Hepatocyte (in vitro differentiated cells): ENCODE measurements at regions not wholly inside any gene's neighbourhood (a gene's known extent, or its start where the extent isn't known, plus 50 kb on each side); places are given as distances from the start of the nearest gene placed in this dataset.

Experiments
- DNase-seq: peaks from one replicate; pipeline ENCODE4 v3.0.0-alpha.2; 2016; ENCODE audit warnings: low spot score
- H2AFZ ChIP-seq: fragments of 200-600 bp; sonication (generic); 2 replicates; pipeline ENCODE4 v1.6.0; 2016; ENCODE audit warnings: antibody characterized with exemption, mild to moderate bottlenecking
- H3K27ac ChIP-seq: fragments of 200-600 bp; sonication (generic); 2 replicates; pipeline ENCODE4 v1.5.1; 2016; ENCODE audit warnings: mild to moderate bottlenecking
- H3K27me3 ChIP-seq: fragments of 200-600 bp; sonication (generic); 2 replicates; pipeline ENCODE4 v1.6.1; 2016
- H3K36me3 ChIP-seq: fragments of 200-600 bp; sonication (generic); replicated peaks from 2 replicates; pipeline ENCODE4 v1.5.1; 2016; ENCODE audit warnings: low read depth; ENCODE audit not compliant: insufficient read depth
- H3K4me1 ChIP-seq: fragments of 200-600 bp; sonication (generic); 2 replicates; pipeline ENCODE4 v1.5.1; 2016; ENCODE audit warnings: mild to moderate bottlenecking, moderate library complexity; ENCODE audit not compliant: insufficient read depth
- H3K4me2 ChIP-seq: fragments of 200-600 bp; sonication (generic); 2 replicates; pipeline ENCODE4 v1.6.0; 2016
- H3K4me3 ChIP-seq: fragments of 200-600 bp; sonication (generic); 2 replicates; pipeline ENCODE4 v1.5.1; 2016; ENCODE audit warnings: mild to moderate bottlenecking
- H3K79me2 ChIP-seq: fragments of 200-600 bp; sonication (generic); 2 replicates; pipeline ENCODE4 v1.6.0; 2017; ENCODE audit warnings: mild to moderate bottlenecking
- H3K9me2 ChIP-seq: fragments of 200-600 bp; sonication (generic); replicated peaks from 2 replicates; pipeline ENCODE4 v1.6.0; 2017; ENCODE audit warnings: mild to moderate bottlenecking; ENCODE audit not compliant: insufficient read depth
- H3K9me3 ChIP-seq: fragments of 200-600 bp; sonication (generic); 2 replicates; pipeline ENCODE4 v1.5.1; 2016; ENCODE audit warnings: low read depth, mild to moderate bottlenecking
- H4K20me1 ChIP-seq: fragments of 200-600 bp; sonication (generic); 2 replicates; pipeline ENCODE4 v1.6.0; 2016; ENCODE audit warnings: mild to moderate bottlenecking; ENCODE audit not compliant: insufficient read depth, poor library complexity, severe bottlenecking
- CTCF ChIP-seq: fragments of 200-600 bp; sonication (generic); IDR thresholded peaks from 2 replicates; pipeline ENCODE4 v1.5.1; 2016; ENCODE audit warnings: antibody characterized with exemption, mild to moderate bottlenecking; ENCODE audit not compliant: poor library complexity
- EZH2 ChIP-seq: fragments of 200-600 bp; sonication (generic); IDR thresholded peaks from 2 replicates; pipeline ENCODE4 v1.6.1; 2016; ENCODE audit warnings: antibody characterized with exemption, mild to moderate bottlenecking, borderline replicate concordance
- EZH2phosphoT487 ChIP-seq: fragments of 200-600 bp; sonication (generic); IDR thresholded peaks from one replicate; pipeline ENCODE4 v1.6.1; 2018; ENCODE audit warnings: antibody characterized with exemption, mild to moderate bottlenecking, low read depth, moderate library complexity; ENCODE audit not compliant: unreplicated experiment, severe bottlenecking
- WGBS: methylation state at CpG from one replicate; pipeline ENCODE4 v1.1.6; 2016; ENCODE audit warnings: low lambda C conversion rate; ENCODE audit errors: missing lambda C conversion rate; 5-methylcytosine and 5-hydroxymethylcytosine counted together

- no peak for DNase-seq
- H3K79me2 ChIP-seq: no peaks in the 10 kb centered on the region
- no peak overlapping the region for H3K4me2 ChIP-seq
- no peak overlapping the region for H2AFZ ChIP-seq
- TF ChIP-seq CTCF: no peak
- TF ChIP-seq EZH2phosphoT487: no peak
- no peak for TF ChIP-seq EZH2
- H3K27me3 ChIP-seq: no peaks in the 10 kb centered on the region
- H3K27ac ChIP-seq: no peak overlapping the region
- no peaks in the 10 kb centered on the region for H3K9me3 ChIP-seq
- H4K20me1 ChIP-seq: no peaks in the 10 kb centered on the region
- H3K36me3 ChIP-seq: no peaks in the 10 kb centered on the region
- H3K4me3 ChIP-seq: no peak overlapping the region
- no peaks in the 10 kb centered on the region for H3K4me1 ChIP-seq
- WGBS: 84% methylated on average over 6 of the region's 6 CpGs
- no peaks in the 10 kb centered on the region for H3K9me2 ChIP-seq
Observed at GRCh38 chr22:49521787-49522224, 305.9 kb downstream of the BRD1 start.

- no peaks in the 10 kb centered on the region for H3K9me2 ChIP-seq
- WGBS: 85% methylated on average over 18 of the region's 18 CpGs
- no peak overlapping the region for H3K4me3 ChIP-seq
- no peak for TF ChIP-seq EZH2phosphoT487
- no peak for TF ChIP-seq CTCF
- TF ChIP-seq EZH2: no peak
- H3K4me2 ChIP-seq: no peak overlapping the region
- no peaks in the 10 kb centered on the region for H3K9me3 ChIP-seq
- H3K27me3 ChIP-seq: no peaks in the 10 kb centered on the region
- no peaks in the 10 kb centered on the region for H3K36me3 ChIP-seq
- no peaks in the 10 kb centered on the region for H4K20me1 ChIP-seq
- no peaks in the 10 kb centered on the region for H3K79me2 ChIP-seq
- H2AFZ ChIP-seq: no peak overlapping the region
- H3K27ac ChIP-seq: no peak overlapping the region
- H3K4me1 ChIP-seq: no peaks in the 10 kb centered on the region
- no peak for DNase-seq
Observed at GRCh38 chr22:49519117-49519737, 308.4 kb downstream of the BRD1 start.

DNA sequence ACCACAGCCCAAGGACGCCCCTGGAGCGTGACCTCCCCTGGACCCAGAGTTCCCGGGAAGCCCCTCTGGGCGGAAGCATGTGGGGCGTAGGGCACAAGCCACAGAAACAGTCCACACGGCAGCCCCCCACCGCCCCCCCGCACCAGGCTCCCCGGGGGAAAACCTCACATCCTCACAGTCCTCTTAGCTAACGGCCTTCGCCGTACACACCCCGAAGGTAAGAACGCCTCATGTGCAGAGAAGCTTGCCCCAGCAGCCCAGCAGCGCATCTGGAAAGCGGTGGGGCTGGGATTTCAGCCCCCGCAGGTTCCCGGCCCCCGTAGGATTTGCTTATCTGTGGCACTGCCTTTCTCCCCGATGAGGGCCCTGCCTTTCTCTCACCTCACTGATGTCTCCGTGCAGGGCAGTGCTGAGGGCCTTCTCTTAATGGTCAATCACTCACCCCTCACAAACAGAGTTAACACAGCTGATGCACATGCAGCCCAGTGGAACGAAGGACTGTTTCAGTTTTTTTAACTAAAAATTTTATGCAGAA lies 309.2 kb downstream of the BRD1 start:
- Histone ChIP-seq H3K4me3 (no peak overlapping the region), H3K9me3 (no peaks in the 10 kb centered on the region), H3K4me1 (no peaks in the 10 kb centered on the region), H3K36me3 (no peaks in the 10 kb centered on the region), H3K9me2 (no peaks in the 10 kb centered on the region), H3K4me2 (no peak overlapping the region), H4K20me1 (no peaks in the 10 kb centered on the region), H3K27me3 (no peaks in the 10 kb centered on the region), H2AFZ (no peak overlapping the region), H3K27ac (no peak overlapping the region), H3K79me2 (no peaks in the 10 kb centered on the region)
- no peak for DNase-seq
- no peak for TF ChIP-seq EZH2
- TF ChIP-seq EZH2phosphoT487: no peak
- TF ChIP-seq CTCF: no peak
- 73% methylated on average over 17 of the region's 22 CpGs for WGBS

DNA sequence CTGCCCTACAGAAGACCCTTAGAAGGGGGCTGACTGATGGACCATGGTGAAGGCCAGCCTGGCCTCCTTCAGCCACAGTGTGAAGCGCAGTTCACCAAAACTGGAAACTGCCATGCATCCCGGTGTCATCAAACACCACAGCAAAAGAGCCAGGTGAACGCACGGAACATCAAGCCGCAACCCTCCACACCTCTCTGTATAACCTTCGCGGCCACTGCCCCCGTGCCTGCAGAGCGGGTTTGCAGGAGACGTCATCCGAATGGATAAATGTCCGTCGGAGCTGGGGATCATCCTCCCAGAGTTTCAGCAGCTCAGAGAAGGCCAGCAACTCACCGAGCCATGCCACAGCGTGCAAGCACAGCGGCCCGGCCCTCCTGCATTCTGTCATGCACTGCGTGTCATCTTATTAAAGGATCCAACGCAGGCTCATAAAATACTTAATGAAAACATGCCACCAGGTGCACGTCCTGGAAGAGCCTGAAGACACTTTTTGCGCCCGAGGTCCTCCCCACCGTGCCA lies 309.9 kb downstream of the BRD1 start:
- DNase-seq: no peak
- Histone ChIP-seq H3K36me3 (no peaks in the 10 kb centered on the region), H2AFZ (no peak overlapping the region), H4K20me1 (no peaks in the 10 kb centered on the region), H3K9me3 (no peaks in the 10 kb centered on the region), H3K4me2 (no peak overlapping the region), H3K4me3 (no peak overlapping the region), H3K4me1 (no peaks in the 10 kb centered on the region), H3K27me3 (no peaks in the 10 kb centered on the region), H3K27ac (no peak overlapping the region), H3K79me2 (no peaks in the 10 kb centered on the region), H3K9me2 (no peaks in the 10 kb centered on the region)
- 86% methylated on average over 23 of the region's 23 CpGs for WGBS
- TF ChIP-seq CTCF (no peak), EZH2 (no peak), EZH2phosphoT487 (no peak)
